ENCODE measurements at regions not wholly inside any gene's neighbourhood (a gene's known extent, or its start where the extent isn't known, plus 50 kb on each side); places are given as distances from the start of the nearest gene placed in this dataset.
"Not testable (repeated sequence)": the region's sequence is repeated elsewhere in the genome, so short reads cannot be mapped to it uniquely, and the experiment has no call there.

DNA sequence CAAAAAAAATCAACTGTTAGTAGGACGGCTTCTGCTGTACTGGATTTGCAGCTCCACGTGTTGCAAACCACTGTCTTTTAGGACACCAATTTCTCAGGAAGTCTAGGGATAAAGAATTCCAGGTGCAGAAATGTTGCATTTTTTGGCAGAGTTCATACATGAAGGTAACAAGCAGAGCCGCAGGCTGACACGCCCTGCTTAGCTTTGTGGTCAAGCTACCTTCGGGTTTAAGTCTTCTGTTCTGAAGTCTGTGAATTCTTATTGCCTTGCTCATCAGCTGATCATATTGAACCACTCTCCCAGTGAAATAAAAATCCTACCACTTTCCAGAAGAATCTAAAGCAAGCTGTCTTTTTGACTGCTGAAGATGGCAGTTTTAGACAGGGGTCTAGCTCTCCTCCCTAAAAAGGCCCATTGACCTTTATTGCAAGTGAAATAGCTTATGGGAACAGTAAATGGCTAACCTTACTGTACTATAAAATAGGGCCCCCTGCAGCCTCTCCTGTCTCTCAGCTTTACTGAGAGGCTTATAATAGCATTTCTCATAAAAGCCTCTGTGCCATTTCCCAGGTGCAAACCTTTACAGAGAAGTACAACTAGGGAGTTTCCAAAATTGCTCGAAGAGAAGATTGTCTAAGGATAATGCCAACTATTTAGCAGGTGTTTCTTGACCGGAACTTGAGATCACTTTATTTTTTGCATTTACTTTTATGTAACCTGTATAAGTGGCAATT, 262.2 kb upstream of the IL12A start:
- H3K4me3 ChIP-seq (ENCODE audit: low read length) = no peak overlapping the region
- no peak for TF ChIP-seq ZNF274 (IDR thresholded peaks at IDR 0.05; ENCODE audit: low read depth, low read length)

DNA sequence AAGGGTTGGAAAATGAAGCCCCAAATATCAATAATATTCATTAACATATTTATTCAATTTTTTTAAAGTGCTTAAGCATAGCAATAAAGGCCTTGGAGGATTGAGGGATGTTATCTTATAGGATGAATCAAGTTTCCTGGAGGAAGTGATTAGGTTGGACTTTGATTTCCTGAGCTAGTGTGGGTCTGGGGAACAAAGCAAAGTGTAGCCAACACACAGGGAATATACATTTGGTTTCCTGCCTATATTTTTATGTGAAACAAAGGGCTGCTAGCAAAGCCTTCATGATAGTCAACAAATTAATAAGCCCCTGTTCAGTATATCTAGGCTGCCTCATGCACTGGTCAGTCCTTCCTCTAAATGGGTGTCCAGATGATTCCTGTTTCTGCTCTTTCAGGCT, 261.1 kb upstream of the IL12A start:
- H3K4me3 ChIP-seq (ENCODE audit: low read length) = no peak overlapping the region
- TF ChIP-seq ZNF274 (IDR thresholded peaks at IDR 0.05; ENCODE audit: low read depth, low read length) = no peak

GRCh38 chr3:159731254-159731653, 257.4 kb upstream of the IL12A start:
- TF ChIP-seq ZNF274 (IDR thresholded peaks at IDR 0.05; ENCODE audit: low read depth, low read length) = no peak
- no peak overlapping the region for H3K4me3 ChIP-seq (ENCODE audit: low read length)

DNA sequence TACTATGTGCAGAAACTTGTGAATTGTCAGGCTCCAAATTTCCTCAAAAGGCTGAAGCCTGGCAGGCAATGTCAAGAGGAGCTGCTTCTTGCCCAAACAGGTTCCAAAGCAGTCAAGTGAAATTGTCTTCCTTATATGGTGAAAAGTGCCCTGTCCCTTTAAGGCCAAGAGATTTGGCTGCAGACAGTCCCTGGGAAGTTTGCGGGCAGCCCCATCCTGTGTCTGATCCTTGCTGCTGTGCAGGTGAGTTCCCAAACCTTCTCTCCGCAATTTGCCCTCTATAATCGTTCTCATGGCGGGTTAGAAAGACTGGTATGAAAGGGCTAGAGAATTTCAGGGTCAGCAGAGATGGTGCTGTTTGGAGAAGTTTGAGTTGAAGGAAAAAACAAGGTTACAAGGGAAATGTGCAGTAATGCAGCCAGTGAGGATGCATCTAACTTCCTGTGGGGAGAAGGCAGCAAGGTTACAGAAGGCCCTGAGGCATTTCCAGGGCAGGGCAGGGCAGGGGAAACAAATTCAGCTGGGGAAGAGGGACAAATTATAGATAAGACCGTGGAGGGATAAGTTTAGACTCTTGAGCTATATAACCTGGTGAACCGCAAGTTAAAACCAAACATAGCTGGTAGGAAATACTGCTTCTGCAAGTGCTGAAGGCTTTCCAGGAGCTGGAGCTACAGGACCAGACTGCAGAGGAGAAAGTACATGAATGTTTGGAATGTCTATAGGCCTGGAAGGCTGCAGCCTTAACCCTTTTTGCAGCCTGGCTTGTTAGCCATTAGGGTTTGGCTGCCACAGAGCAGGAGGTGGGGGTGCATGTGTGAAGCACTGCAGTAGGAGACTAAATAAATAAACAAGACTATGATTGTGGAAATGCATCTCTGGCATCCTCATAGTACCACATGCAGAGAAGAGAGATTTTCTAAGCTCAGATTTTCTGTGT, 256.2 kb upstream of the IL12A start:
- TF ChIP-seq ZNF274 (IDR thresholded peaks at IDR 0.05; ENCODE audit: low read depth, low read length) = no peak
- H3K4me3 ChIP-seq (ENCODE audit: low read length) = no peak overlapping the region

DNA sequence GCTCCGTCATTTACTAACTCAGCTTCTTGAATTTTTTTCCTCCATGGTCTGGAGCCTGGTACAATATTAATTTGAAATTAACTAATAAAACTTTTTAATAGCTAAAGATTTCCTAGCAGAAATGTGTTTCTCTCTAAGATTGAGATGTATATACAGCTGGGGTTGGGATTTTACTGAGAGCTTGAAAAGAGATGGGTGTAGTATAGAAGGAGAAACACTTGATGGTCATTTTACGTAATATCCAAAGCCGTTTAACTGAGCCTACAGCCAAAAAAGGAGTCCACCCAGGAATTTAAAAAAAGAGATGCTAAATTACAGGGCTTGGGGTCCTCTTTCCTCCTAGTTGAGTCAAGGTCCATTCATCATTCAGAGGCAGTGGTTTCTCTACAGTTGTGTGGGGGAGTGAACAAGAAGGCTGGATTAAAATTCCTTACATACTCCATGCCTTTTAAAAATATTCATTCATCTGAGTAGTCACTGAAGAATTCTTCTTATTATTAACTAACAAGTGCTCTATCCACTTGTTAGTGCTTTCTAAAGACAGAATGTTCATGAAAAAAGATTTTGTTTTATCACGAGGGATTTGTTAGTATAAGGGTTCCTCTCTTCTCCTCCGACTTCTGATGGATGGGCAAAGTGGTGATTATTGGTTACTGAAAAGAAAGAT, 255.3 kb upstream of the IL12A start:
- no peak overlapping the region for H3K4me3 ChIP-seq (ENCODE audit: low read length)
- no peak for TF ChIP-seq ZNF274 (IDR thresholded peaks at IDR 0.05; ENCODE audit: low read depth, low read length)

DNA sequence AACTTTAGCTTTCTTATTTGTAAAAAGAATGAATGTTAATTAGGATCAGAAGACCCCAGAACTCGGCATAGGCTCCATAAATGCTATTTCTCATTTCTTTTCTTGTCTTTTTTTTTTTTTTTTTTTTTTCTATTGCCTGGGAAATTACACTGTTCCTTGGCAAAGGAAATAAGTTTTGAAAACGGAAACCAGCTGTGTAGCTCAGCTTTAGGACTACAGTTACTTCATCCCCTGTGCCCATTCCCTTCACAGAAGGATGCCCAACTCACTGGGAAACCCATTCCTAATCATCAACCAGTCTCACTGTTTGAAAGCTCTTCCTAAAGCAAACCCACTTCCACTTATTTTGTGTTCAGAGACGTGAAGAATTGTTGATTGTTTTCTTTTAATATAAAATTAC, 254.0 kb upstream of the IL12A start:
- no peak overlapping the region for H3K4me3 ChIP-seq (ENCODE audit: low read length)
- TF ChIP-seq ZNF274 (IDR thresholded peaks at IDR 0.05; ENCODE audit: low read depth, low read length) = no peak

GRCh38 chr3:159739166-159739565, 249.5 kb upstream of the IL12A start:
- TF ChIP-seq ZNF274 (IDR thresholded peaks at IDR 0.05; ENCODE audit: low read depth, low read length) = no peak
- H3K4me3 ChIP-seq (ENCODE audit: low read length) = no peak overlapping the region

DNA sequence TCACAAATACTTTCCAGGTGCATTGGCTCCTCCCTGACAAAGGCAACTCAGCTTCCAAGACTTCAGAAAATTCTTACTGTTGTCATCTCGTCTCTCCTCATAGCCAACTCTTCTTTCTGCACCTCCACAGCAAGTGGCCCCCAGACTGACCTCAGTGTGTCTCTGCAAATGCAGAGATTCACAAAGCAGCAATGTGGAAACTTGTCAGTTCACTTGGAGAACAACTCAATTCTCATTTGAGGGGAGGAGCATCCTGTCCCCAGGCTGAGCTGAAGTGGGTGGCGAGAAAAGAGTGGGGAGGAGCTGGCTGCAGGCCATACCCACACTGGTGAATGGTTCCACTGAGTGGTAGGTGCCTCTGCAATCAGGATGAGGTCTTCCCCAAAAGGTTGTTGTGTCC, 248.7 kb upstream of the IL12A start:
- no peak overlapping the region for H3K4me3 ChIP-seq (ENCODE audit: low read length)
- TF ChIP-seq ZNF274 (IDR thresholded peaks at IDR 0.05; ENCODE audit: low read depth, low read length) = no peak

DNA sequence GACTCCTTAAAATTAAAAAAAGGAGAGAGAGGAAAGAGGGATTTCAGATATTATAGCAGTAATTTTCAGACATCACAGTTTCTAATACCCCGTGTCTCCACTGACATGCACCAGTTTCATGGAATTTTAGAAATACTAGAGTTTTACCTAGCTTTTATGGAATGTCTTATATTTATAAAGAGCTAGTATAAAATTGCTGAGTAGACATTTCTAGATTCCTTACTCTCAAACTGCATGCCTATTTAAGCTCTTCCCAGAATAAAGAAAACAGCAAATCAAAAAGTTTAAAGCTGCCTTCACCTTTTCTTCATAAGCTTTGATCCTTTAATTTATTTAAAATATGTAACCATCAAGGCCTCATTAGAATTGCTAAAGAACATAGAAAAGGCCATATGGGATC, 247.4 kb upstream of the IL12A start:
- TF ChIP-seq ZNF274 (IDR thresholded peaks at IDR 0.05; ENCODE audit: low read depth, low read length) = no peak
- no peak overlapping the region for H3K4me3 ChIP-seq (ENCODE audit: low read length)

GRCh38 chr3:159748425-159748824, 240.2 kb upstream of the IL12A start:
- H3K4me3 ChIP-seq (ENCODE audit: low read length) = no peak overlapping the region
- TF ChIP-seq ZNF274 (IDR thresholded peaks at IDR 0.05; ENCODE audit: low read depth, low read length) = no peak

DNA sequence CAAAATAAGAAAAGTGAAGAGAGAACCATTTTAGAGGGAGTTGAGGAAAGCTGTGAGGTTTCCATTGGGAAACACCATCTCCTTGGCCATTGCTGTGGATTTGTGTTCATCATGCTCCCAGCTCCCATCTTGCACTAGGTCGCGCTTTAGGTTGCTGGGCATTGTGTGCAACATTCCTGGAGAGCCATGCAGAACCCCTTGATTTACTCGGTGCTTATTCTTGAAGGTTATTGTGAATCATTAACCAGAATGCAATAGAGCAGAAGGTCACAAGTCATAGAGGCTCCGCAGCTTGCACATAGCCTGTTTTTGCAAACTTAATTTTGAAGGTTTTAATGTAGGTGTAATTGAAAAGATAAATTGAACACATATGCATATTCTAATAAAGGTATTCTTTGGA, 239.2 kb upstream of the IL12A start:
- no peak for TF ChIP-seq ZNF274 (IDR thresholded peaks at IDR 0.05; ENCODE audit: low read depth, low read length)
- no peak overlapping the region for H3K4me3 ChIP-seq (ENCODE audit: low read length)

DNA sequence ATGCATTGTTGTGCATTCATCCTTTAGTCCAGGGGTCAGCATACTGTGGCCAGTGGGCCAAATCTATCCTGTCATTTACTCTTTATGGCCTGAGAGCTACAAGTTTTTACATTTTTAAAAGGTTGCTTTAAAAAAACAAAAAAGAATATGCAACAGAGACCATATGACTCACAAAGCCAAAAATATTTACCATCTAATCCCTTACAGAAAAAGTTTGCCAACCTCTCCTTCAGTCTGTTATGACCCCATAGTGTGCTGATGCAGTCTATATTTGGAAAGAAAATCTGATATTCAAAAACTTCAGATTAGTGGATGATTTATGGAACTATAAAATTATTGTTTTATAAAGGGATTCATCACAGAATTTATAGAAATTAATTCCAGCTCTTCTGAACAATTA, 237.5 kb upstream of the IL12A start:
- no peak overlapping the region for H3K4me3 ChIP-seq (ENCODE audit: low read length)
- no peak for TF ChIP-seq ZNF274 (IDR thresholded peaks at IDR 0.05; ENCODE audit: low read depth, low read length)

DNA sequence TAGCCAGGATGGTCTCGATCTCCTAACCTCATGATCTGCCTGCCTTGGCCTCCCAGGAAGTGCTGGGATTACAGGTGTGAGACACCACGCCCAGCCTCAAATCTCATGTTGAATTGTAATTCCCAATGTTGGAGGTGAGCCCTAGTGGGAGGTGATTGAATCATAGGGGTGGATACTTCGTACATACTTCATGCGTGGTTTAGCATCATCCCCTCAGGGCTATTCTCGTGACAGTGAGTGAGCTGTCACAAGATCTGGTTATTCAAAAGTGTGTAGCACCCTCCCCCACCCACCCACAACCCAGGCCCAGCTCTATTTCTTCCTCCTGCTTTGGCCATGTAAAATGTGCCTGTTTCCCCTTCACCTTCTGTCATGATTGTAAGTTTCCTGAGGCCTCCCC, 236.9 kb upstream of the IL12A start:
- H3K4me3 ChIP-seq (ENCODE audit: low read length) = no peak overlapping the region
- TF ChIP-seq ZNF274 (IDR thresholded peaks at IDR 0.05; ENCODE audit: low read depth, low read length) = no peak

- H3K4me3 ChIP-seq (ENCODE audit: low read length) = not testable (repeated sequence)
Observed at GRCh38 chr3:159756279-159757207, 232.1 kb upstream of the IL12A start.
